ENCODE measurements at regions not wholly inside any gene's neighbourhood (a gene's known extent, or its start where the extent isn't known, plus 50 kb on each side); places are given as distances from the start of the nearest gene placed in this dataset.

DNA sequence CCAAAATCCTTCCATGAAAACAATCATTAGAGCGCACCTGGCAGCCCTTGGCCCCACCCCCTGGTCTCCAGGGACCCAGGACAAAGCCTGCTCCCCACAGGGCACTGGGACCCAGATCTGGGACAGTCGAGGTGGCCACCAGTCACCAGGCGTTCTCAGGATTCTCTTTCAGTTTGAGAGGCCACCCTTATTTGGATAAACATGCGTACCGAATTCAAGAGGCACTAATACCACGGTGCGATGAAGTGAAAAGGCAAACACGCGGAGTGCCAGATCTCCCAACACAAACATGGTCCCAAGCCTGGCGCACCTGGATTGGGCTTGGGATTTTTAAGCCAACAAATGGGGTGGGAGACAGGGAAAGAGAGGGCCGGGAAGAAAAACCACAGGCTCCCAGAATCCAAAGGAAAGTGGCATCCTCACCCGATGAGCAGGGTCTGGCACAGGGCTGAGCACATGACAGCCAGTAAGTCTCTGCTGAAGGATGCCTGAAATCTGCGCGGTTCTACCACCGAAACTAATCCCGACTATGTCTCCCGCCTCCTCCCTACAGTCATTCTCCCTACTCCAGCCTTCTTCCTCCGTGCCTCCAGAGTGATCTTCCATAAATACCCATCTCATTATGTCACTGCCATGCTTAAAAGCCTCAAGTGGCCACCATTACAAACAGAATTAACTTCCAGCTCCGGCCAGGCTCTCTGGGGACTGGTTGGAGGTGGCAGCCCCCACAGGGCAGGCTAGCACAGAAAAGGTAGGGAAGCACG lies 60.9 kb upstream of the KLHL29 start:
- DNase-seq (ENCODE audit: low read depth): no peak

DNA sequence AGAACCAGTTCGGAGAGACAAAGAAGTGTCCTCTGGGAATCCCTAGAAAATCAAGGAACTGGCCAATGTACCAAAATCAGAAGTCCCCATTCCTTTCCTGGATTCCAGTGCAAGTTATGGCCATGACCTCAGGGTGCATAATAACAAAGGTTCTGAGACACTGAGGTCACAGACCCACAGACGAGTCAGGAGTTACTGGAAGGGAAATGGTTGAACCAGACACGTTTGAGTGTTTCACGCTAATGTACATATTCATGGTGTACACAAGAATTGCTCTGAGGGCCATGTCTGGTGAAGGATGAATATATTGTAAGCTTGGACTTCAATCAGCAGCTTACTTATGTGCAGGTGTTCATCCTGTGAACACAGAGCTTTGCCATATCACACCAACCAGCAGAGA lies 58.6 kb upstream of the KLHL29 start:
- DNase-seq (ENCODE audit: low read depth): no peak

GRCh38 chr2:23327416-23327815 lies 57.6 kb upstream of the KLHL29 start:
- DNase-seq (ENCODE audit: low read depth): no peak

DNA sequence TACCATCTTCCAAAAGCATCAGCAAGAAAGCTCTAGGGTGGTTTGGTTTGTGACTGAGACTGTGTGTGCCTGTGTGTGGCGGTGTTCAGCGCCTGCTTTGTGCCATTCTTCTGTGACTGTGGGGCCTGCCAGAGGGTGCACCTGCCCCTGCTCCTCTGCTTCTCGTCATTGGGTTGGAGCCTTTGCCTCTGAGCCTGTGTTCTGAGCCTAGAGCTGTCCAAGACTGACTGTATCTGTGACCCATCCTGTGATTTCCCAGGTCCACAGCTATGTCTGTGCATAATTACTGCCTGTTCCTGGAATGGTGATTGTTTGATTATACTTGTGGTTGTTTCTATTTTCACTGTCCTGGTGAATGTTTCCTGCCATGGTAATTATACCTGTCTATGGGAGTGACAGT lies 57.1 kb upstream of the KLHL29 start:
- DNase-seq (ENCODE audit: low read depth): no peak

DNA sequence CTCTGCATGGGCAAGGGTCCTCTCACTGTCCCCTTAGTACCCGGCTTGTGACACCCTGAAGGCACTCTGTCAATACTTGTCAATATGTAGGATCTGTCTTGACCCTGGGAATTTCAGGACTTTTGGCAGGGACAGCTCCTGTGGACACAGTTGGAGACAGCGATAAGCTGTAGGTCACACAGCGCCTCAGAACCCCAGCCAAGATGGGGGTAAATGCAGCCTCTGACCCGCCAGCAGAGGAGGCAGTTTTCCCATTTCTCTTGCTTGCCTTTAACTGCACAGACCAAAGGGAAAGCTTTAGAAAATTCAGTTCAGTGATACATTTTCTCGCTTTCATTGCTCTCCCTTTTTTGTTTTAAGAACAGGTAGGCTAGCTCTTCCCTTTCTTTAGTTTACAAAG lies 54.8 kb upstream of the KLHL29 start:
- DNase-seq (ENCODE audit: low read depth): no peak
